NOMO-1 (cell line): ENCODE measurements at regions not wholly inside any gene's neighbourhood (a gene's known extent, or its start where the extent isn't known, plus 50 kb on each side); places are given as distances from the start of the nearest gene placed in this dataset.

ENCODE experiments used
- DNase-seq, 2 experiments: peaks; one replicate each; lab custom pipeline; 2025; ENCODE audit not compliant: unreplicated experiment in 2 of 2; lab: John Stamatoyannopoulos, UW

DNA sequence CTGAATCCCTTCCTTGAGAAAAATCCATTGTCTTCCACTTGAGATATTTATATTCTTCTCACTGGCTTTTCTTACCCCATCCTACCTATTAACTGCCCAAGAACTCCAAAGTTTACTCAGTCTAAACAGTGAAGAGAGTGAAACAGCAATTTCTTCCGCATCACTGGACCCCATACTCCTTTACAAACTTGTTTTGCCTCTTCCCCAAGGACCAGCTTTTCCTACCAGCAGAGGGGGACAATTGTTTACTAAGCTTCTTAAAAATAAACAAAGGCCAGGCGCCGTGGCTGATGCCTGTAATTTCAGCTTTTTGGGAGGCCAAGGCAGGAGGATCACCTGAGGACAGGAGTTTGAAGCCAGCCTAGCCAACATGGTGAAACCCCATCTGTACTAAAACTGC is 52.0 kb downstream of the LRATD1 start:
- DNase-seq = no peak

- DNase-seq = no peak
Measured at GRCh38 chr2:14690926-14691325, 58.4 kb downstream of the LRATD1 start.

DNA sequence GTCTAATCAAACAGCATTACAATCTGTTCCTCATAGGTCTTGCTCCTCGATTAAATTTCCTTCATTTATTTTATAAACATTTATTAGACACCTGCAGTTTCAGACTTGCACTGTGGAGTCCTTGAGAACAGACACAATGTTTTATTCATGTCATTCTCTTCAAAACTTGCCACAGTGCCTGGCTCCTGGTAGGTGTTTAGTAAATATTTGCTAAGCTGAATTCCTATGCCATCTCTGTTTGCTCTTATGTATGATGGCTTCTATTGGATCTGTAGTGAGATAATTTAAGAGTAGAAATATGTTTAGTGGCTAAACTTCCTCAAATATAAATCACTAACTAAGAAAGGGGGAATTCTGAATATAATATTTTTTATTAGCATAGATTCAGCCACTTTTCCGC is 61.4 kb downstream of the LRATD1 start:
- no peak for DNase-seq

GRCh38 chr2:14700753-14701152 is 68.2 kb downstream of the LRATD1 start:
- DNase-seq = no peak

- DNase-seq = no peak
Measured at GRCh38 chr2:14702258-14702657, 69.7 kb downstream of the LRATD1 start.

- no peak for DNase-seq
Measured at GRCh38 chr2:14706201-14706600, 73.7 kb downstream of the LRATD1 start.

DNA sequence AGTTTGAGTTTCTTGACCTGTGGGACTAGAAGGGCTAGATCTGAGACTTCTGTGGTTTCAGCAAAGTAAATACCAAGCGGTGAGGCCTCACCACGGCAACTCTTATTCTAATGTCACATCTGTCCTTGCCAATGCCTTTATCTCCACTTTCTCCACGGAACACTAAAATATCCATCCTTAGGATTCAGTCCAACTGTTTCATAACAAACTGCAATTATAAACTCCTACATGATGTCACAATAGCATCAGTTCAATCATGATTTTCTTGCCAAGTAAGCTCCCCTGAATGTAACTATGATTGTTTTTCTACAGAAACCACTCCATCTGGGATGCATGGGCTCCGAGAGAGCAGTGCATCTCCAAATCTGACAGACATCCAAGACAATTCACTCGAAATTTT is 79.6 kb downstream of the LRATD1 start:
- no peak for DNase-seq

DNA sequence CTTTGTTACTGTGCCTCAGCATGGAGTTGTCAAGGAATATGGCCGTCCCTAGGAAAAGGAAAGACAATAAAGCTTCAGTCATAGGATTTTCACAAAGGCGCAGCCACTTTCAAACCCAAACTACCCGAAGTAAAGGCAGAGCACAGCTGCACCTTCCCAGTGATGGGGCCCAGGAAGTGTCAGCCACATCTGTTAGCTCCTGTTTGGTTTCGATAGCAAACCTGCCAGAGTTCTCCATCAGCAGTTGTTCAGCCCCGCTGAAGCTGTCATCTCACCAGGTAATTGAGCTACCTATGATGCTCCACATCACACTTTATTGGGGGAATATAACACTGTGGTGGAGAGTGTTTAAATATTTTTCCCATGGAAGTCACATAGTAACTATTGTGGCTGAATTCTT is 80.7 kb downstream of the LRATD1 start:
- DNase-seq = no peak

GRCh38 chr2:14715600-14715999 is 83.1 kb downstream of the LRATD1 start:
- DNase-seq = no peak

DNA sequence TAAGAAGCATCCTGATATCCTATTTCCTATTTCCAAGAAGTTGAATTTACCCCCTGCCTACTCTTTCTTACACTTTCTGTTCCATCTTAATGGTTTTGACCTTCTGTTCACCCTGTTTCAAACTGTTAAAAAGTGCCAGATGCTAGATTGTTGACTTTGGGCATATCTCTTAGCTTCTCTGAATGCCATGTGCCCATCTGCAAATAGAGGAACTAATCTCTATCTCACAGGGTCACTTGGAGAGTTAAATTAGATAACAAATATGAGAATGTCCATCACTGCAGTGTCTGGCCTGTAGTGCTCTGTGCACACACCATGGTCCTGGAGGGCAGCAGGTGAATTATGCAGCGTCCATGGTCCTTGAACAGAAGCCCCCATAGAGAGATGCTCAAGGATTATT is 83.8 kb downstream of the LRATD1 start:
- DNase-seq = no peak

GRCh38 chr2:14717131-14717530 is 84.6 kb downstream of the LRATD1 start:
- no peak for DNase-seq

- DNase-seq = no peak
Measured at GRCh38 chr2:14720319-14720718, 87.8 kb downstream of the LRATD1 start.

DNA sequence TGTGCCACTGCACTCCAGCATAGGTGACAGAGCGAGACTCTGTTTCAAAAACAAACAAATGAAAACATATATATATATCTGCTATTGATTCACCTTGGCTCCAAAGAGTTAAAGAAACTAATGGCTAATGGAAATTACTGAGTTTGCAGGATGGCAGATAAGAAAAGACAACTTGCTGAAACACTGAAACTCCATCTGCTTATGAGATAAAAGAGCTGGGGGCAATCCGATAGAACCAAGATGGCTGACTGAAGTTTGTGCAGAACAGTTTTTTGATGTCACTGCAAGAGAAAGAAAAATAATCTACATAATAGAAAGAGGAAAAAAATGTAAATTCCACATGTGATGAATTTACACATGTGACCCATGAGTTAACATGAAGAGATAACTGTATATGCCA is 88.2 kb downstream of the LRATD1 start:
- no peak for DNase-seq

- DNase-seq = no peak
Measured at GRCh38 chr2:14722904-14723570, 90.5 kb downstream of the LRATD1 start.

DNA sequence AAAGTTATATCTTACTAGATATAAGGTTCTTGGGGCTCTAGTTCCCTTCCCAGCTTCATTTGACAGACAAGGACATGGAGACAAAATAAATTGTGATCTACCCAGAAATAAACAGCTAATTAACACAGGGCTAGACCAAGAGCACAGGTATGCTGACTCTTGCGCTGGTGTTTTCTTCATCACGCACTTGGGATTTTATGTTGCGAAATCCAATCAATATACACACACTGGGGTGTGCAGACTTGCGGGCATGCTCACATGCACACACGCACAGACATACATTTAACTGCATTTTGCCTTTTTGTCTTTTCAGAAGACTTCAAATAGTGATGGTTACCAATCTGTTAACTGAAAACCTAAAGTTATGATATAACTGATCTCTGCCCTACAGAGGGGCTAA is 91.2 kb downstream of the LRATD1 start:
- DNase-seq = no peak

DNA sequence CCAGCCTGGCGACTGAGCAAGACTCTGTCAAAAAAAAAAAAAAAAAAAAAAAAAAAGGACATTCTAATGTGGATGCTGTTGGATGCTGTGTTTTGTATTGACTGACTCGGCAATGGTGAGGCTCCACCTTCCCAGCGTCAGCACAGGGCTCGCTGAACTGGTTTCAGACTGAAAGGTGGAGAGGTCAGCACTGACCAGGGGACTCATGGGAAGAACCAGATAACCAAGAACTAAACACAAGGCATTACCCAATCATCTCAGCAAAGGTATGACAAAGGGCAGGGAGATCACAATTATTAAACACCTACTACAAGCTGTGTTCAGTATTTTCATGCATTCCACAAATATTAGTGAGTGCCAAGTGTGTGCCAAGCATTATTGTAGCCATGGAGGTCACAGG is 103.2 kb downstream of the LRATD1 start:
- no peak for DNase-seq

- DNase-seq = no peak
Measured at GRCh38 chr2:14737201-14737600, 104.7 kb downstream of the LRATD1 start.

DNA sequence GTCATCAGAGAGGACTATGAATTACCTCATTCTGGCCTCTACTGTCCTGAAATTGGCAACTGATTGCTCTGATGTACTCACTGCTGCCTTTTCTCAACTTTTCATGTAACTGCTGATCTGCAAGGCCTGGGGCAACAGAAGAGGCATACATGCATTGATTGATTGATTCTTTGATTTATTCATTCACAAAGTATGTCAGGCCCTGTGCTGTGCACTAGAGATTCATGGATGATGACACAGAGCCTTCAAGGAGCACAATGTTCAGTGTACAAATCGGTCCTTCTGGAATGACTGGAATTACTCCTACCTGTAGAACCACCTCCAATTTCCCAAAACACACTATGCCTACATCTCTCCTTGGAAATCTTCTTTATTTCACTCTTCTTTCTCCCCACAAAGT is 111.3 kb downstream of the LRATD1 start:
- no peak for DNase-seq

DNA sequence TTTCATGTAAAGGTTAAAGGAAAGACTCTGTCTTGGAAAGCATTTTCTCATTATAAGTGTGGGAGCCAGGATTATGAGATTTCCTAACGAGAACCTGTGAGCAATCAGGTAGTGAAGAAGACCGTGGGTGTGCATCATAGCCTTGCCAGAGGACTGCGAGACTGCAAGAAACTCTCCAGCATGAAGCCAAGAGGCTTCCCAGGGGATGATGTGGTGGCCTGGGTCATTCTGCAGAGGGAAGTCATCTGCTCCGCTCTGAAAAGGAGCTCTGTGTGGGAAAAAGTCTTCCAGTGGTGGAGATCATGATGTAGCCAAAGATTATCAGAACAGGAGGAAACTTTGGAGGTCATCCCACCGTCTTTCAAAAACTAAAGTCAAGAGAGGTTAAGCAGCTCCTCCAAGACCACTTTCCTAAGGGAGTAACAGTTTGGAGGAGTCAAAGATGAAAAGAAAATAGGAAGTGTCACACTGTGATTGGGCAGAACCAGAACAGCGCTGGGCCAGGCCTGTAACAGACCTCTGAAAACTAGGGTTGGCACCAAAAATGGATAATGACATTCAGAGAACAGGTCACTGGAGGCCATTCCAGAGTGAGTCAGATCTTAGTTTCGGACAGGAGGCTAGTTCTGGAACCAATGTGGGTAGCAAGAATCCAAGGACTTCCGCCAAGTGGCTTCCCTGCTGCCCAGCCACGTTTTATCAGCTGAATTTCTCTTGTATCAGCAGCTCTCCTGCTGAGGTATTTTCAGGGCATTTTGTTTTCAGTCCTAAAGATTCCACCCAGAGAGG is 113.0 kb downstream of the LRATD1 start:
- no peak for DNase-seq

GRCh38 chr2:14746133-14746532 is 113.6 kb downstream of the LRATD1 start:
- no peak for DNase-seq

- DNase-seq = no peak
Measured at GRCh38 chr2:14747447-14747846, 114.9 kb downstream of the LRATD1 start.

DNA sequence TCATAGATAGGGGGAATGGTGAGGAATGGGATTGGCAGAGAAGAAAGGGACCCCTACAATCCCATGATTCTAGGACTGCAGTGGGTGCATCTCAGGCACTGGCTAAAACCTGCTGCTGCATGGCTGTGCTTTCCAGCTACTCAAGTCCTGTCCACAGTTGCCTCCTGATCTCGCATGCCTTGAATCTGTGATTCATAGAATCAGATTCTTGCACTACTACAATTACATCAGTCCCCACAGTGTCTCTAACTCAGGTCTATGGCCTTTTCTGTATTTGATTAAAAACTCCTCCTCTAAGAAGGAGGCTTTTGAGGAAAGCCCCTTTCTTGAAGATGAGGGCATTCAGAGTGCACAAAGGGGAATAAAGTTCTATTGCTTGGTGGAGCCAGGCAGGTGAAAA is 117.4 kb downstream of the LRATD1 start:
- no peak for DNase-seq

GRCh38 chr2:14750433-14750832 is 117.9 kb downstream of the LRATD1 start:
- no peak for DNase-seq
